MCF 10A (cell line): ENCODE measurements at regions not wholly inside any gene's neighbourhood (a gene's known extent, or its start where the extent isn't known, plus 50 kb on each side); places are given as distances from the start of the nearest gene placed in this dataset.

Experiments
- BruUV-seq: library from RNA; stranded (reverse); fragments of 400-500 nt; replicated peaks from 2 replicates; lab custom pipeline; 2021; lab: Mats Ljungman, UMichigan
- CTCF ChIA-PET: fragments of 300-600 bp; sonication (Branson Sonifier 250); formaldehyde crosslinking; extraction: SDS; loops from one replicate; lab custom pipeline; 2021; ENCODE audit warnings: antibody characterized with exemption, inconsistent platforms; lab: Yijun Ruan, JAX
- POLR2A ChIA-PET: fragments of 300-600, 350-650 bp; sonication (Branson Sonifier 250); formaldehyde crosslinking; extraction: SDS; loops from one replicate; lab custom pipeline; 2020; ENCODE audit warnings: antibody characterized with exemption, inconsistent platforms; lab: Yijun Ruan, JAX
- DNase-seq: peaks from one replicate; pipeline ENCODE4 v3.0.0-alpha.2; 2018; ENCODE audit not compliant: unreplicated experiment
- H3K27ac Mint-ChIP-seq: one replicate; pipeline ENCODE4 v1.8.0; 2022; ENCODE audit warnings: mild to moderate bottlenecking, low read depth, mixed read lengths; ENCODE audit not compliant: unreplicated experiment
- H3K27me3 Mint-ChIP-seq: one replicate; pipeline ENCODE4 v1.8.0; 2022; ENCODE audit warnings: mixed read lengths; ENCODE audit not compliant: insufficient read depth, unreplicated experiment
- H3K36me3 Mint-ChIP-seq: one replicate; pipeline ENCODE4 v1.8.0; 2022; ENCODE audit warnings: mild to moderate bottlenecking, moderate library complexity, mixed read lengths; ENCODE audit not compliant: insufficient read depth, unreplicated experiment
- H3K4me1 Mint-ChIP-seq: one replicate; pipeline ENCODE4 v1.8.0; 2022; ENCODE audit warnings: mixed read lengths; ENCODE audit not compliant: insufficient read depth, unreplicated experiment
- H3K4me3 Mint-ChIP-seq: one replicate; pipeline ENCODE4 v1.8.0; 2022; ENCODE audit warnings: mild to moderate bottlenecking, moderate library complexity, mixed read lengths; ENCODE audit not compliant: unreplicated experiment
- H3K9me3 Mint-ChIP-seq: one replicate; pipeline ENCODE4 v1.8.0; 2022; ENCODE audit warnings: mixed read lengths; ENCODE audit not compliant: unreplicated experiment
- intact Hi-C: fragments of 100-400 bp; cut with micrococcal nuclease; formaldehyde crosslinking; loops from 2 replicates; pipeline ENCODE4 v1.14.1; 2022
- TF ChIP-seq, protein P1 (sequence below): fragments of 200-600 bp; IDR thresholded peaks from one replicate; pipeline ENCODE4 v1.8.0; 2022; ENCODE audit warnings: antibody characterized with exemption, mild to moderate bottlenecking; ENCODE audit not compliant: unreplicated experiment

GRCh38 chr16:52742608-52743170 is 195.7 kb upstream of the TOX3 start:
- POLR2A ChIA-PET = interaction anchor here (0.6 to 0.7 kb wide), 2 partner anchors 71 to 366 kb away, joined by 3 read pairs; no protein-coding TSS in a partner anchor
- H3K4me1 Mint-ChIP-seq = no peaks in the 10 kb centered on the region
- TF ChIP-seq, protein P1, sequence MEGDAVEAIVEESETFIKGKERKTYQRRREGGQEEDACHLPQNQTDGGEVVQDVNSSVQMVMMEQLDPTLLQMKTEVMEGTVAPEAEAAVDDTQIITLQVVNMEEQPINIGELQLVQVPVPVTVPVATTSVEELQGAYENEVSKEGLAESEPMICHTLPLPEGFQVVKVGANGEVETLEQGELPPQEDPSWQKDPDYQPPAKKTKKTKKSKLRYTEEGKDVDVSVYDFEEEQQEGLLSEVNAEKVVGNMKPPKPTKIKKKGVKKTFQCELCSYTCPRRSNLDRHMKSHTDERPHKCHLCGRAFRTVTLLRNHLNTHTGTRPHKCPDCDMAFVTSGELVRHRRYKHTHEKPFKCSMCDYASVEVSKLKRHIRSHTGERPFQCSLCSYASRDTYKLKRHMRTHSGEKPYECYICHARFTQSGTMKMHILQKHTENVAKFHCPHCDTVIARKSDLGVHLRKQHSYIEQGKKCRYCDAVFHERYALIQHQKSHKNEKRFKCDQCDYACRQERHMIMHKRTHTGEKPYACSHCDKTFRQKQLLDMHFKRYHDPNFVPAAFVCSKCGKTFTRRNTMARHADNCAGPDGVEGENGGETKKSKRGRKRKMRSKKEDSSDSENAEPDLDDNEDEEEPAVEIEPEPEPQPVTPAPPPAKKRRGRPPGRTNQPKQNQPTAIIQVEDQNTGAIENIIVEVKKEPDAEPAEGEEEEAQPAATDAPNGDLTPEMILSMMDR = no peak
- no peak overlapping the region for H3K4me3 Mint-ChIP-seq
- DNase-seq = no peak
- H3K36me3 Mint-ChIP-seq = no peaks in the 10 kb centered on the region
- intact Hi-C loops = no loop called here
- no peaks in the 10 kb centered on the region for H3K27me3 Mint-ChIP-seq
- no peak overlapping the region for H3K27ac Mint-ChIP-seq
- BruUV-seq = no TSS peak
- CTCF ChIA-PET = interaction anchor here (0.6 to 0.7 kb wide), 3 partner anchors 100 to 674 kb away, joined by 3 read pairs; no protein-coding TSS in a partner anchor
- H3K9me3 Mint-ChIP-seq = peaks cover 16% of the 10 kb centered on the region

DNA sequence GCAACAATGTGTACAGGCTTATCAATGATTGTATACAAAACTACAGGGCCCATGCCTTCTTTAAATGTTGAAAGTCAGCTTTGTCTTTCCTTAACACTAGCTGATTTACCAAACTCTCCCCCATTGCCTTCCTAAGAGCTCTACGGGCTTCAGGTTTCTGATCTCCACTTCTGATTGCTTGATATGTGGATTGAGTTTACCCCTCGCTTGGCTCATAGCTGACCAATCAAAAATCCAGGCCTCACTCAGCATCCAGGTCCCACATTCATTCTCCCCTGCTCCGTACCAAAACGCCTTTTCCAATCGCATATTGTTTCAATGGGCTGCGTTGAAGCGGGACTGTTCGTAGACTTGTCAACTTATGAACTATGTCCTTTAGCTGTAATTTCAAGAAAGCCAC is 195.1 kb upstream of the TOX3 start:
- intact Hi-C loops = no loop called here
- TF ChIP-seq, protein P1 = no peak
- POLR2A ChIA-PET = no interaction called here
- CTCF ChIA-PET = interaction anchor here (0.6 to 0.7 kb wide), 2 partner anchors 602 to 673 kb away, joined by 3 read pairs; no protein-coding TSS in a partner anchor
- Mint-ChIP-seq H3K27me3 (no peaks in the 10 kb centered on the region), H3K27ac (no peak overlapping the region), H3K4me3 (no peak overlapping the region), H3K36me3 (no peaks in the 10 kb centered on the region), H3K9me3 (peaks cover 17% of the 10 kb centered on the region), H3K4me1 (no peaks in the 10 kb centered on the region)
- BruUV-seq = no TSS peak
- no peak for DNase-seq

DNA sequence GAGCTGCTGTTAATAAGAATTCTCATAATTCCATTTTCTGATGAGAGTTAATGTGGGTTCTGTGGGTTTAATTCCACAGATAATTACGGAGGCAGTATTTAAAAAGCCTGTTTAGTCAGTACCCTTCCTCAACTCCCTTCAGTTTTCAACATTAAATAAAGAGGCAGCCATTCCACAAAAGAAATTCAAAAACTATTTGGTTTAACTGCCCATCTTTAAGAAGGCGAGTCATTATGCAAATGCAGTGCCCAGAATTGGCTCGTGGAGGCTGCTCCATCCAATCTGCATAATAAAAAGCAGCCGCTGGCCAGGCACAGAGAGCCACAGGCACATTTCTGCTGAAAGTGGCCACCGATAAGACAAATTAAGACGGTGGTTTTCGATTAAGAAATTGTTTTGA is 194.4 kb upstream of the TOX3 start:
- Mint-ChIP-seq H3K36me3 (no peaks in the 10 kb centered on the region), H3K27me3 (no peaks in the 10 kb centered on the region), H3K9me3 (peaks cover 17% of the 10 kb centered on the region), H3K4me3 (no peak overlapping the region), H3K27ac (no peak overlapping the region), H3K4me1 (no peaks in the 10 kb centered on the region)
- BruUV-seq = no TSS peak
- ChIA-PET CTCF (interaction anchor here (1.0 kb wide), 1 partner anchor 550 kb away, joined by 3 read pairs; no protein-coding TSS in a partner anchor), POLR2A (no interaction called here)
- DNase-seq = no peak
- TF ChIP-seq, protein P1 = no peak
- intact Hi-C loops = no loop called here

GRCh38 chr16:52740766-52741165 is 193.8 kb upstream of the TOX3 start:
- H3K4me3 Mint-ChIP-seq = no peak overlapping the region
- peaks cover 17% of the 10 kb centered on the region for H3K9me3 Mint-ChIP-seq
- CTCF ChIA-PET = interaction anchor here (0.6 to 1.0 kb wide), 2 partner anchors 519 to 549 kb away, joined by 3 read pairs; no protein-coding TSS in a partner anchor
- intact Hi-C loops = no loop called here
- TF ChIP-seq, protein P1 = no peak
- H3K27me3 Mint-ChIP-seq = no peaks in the 10 kb centered on the region
- no peaks in the 10 kb centered on the region for H3K36me3 Mint-ChIP-seq
- BruUV-seq = no TSS peak
- H3K27ac Mint-ChIP-seq = no peak overlapping the region
- POLR2A ChIA-PET = no interaction called here
- no peak for DNase-seq
- no peaks in the 10 kb centered on the region for H3K4me1 Mint-ChIP-seq
